HG02852 (cell line): ENCODE measurements at regions not wholly inside any gene's neighbourhood (a gene's known extent, or its start where the extent isn't known, plus 50 kb on each side); places are given as distances from the start of the nearest gene placed in this dataset.

Experiments
- ATAC-seq: cut with Tn5 transposase; IDR thresholded peaks from one replicate; pipeline ENCODE4 v1.9.1; 2021; ENCODE audit warnings: mild to moderate bottlenecking, moderate library complexity; ENCODE audit not compliant: unreplicated experiment

DNA sequence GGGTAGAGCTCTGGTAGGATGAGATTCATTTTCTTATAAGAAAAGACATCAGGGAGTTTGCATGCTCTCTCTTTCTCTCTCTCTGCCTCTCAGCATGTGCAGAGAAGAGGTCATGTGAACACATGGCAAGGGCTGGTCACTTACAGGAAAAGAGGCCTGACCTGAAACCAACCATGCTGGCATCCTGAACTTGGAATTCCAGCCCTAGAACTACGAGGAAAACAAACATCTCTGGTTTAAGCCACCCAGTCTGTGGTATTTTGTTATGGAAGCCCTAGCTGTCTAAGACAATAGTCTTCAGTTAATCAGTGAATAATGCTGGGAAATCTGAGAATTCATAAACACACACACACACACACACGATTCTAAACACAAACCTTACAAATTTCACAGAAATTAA, 1104.2 kb upstream of the LRRN3 start:
- ATAC-seq, result no peak

DNA sequence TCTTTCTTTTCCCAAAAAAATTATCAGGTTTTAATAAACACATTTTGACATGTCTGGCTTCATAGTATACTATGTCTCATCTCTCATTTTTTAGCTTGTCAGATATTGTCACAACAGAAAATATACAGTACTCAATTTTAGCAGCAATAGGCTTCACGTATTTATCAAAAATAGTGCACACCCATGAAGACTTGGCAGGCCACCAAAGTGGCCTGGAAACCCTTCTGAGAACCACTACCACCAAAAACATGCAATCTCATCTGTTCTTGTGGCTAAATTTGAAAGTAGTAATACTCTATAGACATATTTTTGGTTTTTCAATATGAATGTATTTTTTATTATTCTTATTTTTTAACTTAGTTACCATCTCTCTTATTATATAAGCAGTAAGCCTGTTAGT, 1094.5 kb upstream of the LRRN3 start:
- no peak for ATAC-seq

DNA sequence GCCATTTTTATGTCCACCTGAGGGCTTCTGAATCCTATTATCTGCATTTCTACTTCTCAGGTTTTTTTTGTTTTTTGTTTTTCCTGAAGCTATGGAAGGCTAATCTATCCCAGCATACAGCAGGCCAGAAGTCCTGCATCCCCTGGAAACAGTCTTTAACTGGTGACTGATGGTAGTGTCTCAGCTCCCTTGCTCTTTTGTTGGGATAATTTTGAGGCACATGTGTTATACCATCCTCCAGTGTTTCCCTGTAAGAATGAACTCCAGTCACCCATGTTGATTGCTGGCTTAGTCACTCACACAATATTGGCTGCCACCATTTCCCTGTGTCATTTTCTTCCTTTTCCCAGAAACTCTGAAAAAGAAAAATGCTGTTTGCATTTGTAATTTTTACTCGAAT, 1094.0 kb upstream of the LRRN3 start:
- no peak for ATAC-seq

DNA sequence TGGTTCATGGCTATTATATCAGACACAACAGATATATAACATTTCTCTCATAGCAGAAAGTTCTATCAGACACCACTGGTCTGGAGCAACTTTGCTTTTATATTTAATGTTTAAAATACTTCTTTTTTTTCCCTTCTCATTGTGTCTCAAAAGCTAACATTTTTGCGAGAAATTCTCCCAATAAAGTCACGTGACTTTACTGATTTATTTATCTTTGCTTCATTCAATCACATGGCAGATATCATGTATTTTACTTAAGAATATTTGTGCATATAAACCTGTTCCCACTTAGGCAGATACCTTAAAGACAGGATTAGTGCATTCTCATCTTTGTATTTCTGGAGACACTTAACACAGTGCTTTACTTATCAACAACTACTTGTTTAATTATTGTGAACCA, 1093.1 kb upstream of the LRRN3 start:
- ATAC-seq, result no peak

DNA sequence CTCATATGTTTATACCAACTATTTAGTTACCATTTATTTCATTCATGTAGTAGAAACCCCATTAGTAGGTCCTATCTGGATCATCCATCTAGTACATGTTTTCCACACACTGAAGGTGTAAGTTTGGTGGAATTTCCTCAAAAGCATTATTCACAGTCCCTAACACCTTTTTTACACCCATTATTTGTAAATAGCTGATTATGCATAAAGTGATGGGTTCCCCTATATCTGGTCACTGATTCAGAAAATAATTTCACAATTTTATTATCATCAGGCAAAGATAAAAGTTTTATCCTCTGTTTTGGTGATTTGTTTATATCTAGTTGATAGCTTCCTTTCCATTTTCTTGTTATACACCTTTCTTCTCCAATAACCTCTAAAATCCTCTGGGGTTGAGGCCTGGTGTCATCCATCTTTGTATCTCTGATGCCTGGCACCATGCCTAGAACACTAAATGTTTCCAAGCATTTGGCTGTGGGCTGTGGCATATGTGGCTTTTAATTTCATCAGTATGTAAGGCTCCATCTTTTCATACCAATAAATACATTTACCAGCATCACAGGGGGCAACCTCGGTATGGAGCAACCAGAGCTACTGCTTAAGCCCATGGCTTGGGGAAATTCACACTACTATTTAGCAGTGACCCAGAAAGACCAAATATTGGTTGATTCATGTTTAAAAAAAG, 1089.5 kb upstream of the LRRN3 start:
- no peak for ATAC-seq

DNA sequence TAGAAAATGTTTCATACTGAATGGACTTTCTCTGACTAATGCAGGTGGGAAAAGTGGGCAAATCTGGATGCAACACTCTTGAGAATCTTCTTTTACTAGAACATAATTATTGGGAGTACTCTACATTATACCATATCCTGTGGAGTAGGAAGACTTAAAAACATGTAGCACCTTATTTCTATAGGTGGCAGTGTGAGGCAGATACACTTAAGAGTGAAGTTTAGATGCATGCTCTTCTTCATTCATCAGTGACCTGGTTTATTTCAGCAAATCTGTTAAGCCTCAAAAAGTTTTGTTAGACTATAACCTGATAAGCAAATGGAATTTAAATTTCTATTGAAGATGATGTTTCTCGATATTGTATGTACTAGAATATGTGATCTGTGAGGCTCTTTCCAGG, 1087.1 kb upstream of the LRRN3 start:
- ATAC-seq, result no peak

DNA sequence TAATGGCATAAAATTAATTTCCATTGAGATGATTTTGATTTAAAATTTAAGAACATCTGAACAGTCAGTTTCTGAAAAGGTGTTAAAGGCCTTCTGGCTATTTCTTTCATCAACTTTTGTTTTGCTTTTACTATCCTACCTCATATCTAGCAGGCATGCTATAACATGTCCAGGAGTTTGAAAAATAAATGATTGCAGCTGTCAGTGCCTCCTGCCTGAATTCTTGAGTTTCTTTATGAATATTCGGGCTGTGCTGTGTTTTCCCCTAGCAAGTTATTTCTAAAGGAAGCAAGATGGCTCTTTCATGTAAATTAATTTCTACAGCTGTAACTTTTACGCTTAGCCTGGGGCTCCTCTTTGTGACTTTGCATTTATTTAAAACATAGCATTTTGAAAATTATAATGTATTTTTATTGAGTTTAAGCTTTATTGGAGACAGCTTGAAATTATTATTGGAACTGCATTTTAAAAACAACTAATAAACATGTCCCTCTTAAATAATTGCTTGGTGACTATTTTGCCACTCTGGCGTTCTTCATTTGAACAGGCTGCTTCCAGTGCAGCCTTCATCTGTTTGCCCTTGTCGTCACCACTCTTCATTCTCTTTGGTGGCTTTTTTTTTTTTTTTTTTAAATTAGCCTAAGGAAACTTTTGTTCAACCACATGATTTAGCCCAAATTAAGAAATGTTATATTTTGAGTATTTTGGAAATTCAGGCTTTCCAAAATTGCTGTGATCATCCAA, 1083.4 kb upstream of the LRRN3 start:
- ATAC-seq, result peak; percentile 58

DNA sequence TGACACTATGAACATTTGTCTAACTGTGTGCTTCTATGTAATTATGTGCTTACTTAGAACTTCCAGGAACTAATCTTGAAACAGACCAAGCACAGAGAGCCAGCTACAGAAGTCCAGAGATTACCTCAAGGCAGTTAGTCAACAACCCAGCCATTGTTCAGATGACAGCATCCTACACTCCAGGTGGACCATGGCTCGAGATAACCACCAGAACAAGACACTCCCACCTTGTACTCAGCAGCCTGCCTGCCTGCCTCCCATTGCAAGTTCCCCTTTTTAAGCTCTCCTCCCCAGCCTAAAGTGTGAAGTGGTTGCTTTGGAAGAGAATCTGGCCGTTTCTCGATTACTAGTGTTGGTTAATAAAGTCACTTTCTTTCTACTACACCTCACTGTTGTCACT, 1080.6 kb upstream of the LRRN3 start:
- ATAC-seq, result peak; percentile 49

DNA sequence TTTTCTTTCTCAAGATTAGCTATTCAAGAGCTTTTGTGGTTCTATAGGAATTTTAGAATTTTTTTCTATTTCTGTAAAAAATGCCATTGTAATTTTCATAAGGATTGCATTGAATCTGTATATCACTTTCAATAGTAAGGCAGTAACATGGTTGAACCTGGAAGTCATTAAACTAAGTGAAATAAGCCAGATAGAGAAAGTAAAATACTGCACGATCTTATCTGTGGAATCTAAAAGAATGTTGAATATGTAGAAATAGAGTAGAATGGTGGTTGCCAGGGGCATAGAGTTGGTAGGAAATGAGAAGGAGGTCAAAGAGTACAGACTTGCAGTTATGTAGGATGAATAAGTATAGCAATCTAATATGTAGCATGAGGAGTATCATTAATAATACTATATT, 1073.5 kb upstream of the LRRN3 start:
- no peak for ATAC-seq

DNA sequence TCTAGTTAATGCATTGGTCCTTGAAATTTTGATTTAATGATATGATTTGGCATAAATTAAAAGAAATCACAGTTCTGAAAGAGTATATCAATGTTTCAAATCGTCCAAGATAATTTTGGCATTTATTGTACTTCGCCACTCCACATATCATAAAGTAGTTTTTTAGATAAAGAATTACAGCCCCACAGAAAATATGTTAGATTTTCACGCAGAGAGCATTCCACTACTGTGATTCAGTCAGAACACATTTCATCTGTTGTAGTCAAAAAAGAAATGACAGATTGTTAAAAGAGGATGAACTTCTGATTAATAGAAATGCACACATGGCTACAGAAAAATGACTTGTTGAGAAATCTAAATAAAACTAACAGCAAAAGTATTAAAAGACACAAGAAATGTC, 1063.5 kb upstream of the LRRN3 start:
- ATAC-seq, result no peak

DNA sequence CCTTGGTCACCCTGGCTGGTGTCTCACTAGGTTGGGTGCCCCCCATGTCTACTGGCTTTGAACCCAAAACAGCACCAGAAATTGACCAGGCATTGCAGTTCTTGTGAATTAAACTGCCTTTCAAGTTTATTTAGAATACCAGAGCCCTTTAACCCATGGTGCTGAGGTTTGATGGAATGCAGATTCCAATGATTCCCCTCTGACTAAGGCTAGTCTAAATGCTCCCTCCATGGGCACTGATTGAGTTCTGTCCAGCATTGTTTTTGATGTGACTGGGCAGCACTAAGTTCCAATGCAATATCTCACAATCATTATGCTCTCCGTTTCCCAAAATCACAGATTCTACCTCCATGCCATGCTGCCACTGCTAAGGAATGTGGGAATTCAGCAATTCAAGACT, 1047.4 kb upstream of the LRRN3 start:
- no peak for ATAC-seq

DNA sequence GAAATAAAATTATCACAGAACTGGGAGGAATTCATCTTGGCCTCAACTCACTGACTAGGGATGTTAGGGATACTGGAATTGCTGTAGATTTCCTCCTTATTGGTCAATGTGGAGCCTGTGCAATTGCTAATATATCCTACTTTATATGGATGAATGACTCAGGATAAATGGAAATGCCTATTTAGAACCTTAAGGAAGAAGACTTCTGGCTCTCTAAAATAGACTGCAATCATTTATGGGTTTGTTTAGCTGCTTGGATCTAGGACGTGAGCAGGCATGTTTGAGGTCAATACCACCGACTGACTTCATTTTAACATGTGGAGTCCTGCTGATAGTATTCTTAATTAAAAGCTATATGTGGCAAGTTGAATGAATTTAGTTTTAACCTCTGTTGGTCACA, 1040.1 kb upstream of the LRRN3 start:
- ATAC-seq, result no peak

DNA sequence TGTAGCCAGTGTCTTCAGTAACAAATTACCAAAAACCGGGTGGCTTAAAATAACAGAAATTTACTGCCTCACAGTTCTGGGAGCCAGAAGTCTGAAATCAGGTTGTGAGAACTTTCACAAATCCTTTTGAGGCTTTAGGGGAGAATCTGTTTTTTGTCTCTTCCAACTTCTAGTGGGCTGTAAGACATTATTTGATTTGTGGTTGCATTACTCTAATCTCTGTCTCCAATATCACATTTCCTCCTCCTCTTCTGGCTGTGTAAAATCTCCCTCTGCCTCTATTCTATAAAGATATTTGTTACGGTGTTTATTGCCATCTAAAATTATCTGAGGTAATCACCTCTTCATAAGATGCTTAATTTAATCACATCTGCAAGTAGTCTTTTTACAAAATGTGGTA, 1039.6 kb upstream of the LRRN3 start:
- ATAC-seq, result no peak

DNA sequence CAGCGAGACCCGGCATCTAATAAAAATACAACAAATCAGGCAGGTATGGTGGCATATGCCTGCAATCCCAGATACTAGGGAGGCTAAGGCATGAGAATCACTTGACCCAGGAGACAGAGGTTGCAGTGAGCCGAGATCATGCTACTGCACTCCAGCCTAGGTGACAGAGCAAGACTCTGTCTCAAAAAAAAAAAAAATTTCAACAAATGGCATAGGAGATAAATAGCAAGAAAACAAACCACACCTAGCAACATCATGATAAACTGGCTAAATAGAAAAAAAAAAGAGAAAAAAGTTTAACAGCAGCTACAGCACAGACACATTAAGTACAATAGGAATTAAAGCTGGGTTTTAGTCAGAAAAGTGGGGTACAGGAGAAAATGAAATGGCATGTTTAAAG, 1034.6 kb upstream of the LRRN3 start:
- ATAC-seq, result no peak

DNA sequence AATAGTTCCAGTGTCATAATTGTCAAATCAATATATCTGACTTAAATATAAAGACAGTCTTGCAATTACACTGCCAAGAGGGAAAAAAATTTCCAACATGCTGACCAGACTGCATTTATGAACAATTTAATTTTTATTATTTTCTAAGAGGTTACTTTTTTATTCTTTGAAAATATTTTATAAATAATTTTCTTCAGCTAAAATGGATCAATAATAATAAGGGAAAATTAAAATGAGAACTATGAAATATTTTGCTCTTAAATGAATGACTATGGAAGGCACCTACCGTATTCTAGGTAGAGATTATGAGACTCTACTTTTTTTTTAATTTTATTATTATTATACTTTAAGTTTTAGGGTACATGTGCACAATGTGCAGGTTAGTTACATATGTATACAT, 1032.5 kb upstream of the LRRN3 start:
- ATAC-seq, result no peak

DNA sequence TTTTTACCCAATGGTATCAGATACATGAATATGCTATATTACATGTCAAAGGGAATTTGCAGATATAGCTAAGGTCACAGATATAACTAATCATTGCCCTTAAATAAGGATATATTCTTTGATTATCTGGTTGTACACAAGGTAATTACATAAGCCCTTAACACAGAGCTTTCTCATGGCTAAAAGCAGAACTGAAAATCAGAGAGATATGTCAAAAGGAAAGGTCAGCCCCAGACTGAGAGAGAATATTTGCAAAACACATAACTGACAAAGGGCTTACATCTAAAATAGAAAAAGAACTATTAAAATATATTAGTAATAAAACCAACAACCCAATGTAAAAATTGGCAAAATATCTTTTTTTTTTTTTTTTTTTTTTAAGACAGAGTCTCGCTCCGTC, 1029.5 kb upstream of the LRRN3 start:
- peak; percentile 95 for ATAC-seq

DNA sequence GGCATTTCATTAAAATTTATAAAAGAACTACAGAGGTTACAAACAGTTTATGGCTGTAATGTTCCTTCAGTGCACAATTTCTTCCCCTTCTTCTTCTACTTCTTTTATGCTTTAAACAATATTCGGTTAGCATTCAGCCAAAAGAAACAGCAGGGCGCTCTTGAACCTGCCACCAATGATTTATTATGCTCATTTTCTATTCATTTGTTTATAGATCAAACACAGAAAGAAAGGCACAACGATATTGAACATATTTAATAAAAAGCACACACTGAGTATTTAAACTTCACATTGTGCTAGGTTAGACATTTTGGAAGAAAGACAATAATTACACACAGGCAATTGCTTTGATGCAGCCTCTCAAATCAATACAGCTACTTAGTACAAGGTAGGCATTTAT, 1025.8 kb upstream of the LRRN3 start:
- ATAC-seq, result no peak

DNA sequence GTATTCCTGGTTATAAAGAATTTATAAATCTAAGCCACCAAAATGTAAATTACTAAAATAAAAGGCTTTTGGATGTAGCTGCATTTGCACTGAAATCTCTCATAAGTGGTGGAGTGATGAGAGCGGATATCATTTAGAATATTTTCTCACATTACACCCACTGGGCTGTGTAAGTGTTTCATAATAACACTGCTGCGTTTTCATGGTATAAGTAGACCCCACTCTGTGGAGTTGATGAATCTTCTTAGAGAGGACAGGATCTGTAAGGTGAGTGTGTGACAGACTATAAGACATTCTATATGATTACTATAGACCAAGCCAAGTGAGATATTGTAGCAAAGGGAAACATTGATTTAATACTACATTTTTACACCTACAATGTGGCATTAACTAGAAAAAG, 1024.1 kb upstream of the LRRN3 start:
- no peak for ATAC-seq

DNA sequence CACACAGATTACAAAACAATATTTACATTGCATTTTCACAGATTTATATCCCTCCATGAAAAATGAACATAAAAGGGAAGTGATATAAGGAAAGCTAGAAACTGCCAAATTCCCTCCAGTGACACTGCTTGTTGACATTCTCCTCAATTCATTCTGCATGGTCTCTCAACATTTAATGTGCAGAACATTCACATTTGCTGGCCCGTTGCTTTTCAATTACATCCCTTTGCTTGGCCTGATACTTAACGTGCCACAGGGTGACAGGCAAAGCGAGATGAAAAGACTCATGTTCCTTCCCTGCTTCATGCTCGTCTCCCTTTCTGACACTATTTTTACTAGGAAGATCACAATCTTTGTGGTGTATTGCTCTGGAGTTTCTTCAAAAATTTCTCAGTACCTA, 1019.7 kb upstream of the LRRN3 start:
- no peak for ATAC-seq

DNA sequence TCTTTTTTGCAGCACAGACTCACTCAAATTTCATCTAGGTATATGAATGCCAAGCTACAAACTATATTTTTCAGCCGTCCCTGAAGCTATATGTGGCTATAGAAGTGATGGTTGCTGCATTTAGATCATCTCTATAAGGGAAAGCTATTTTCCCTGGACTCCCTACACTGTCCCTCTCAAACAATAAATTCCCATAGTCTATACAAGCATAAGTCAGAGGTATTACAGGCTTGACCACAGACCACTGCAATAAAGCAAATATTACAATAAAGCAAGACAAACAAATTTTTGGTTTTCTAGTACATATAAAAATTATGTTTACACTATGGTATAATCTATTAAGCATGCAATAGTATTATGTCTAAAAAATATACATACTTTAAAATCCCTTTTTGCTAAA, 1015.5 kb upstream of the LRRN3 start:
- no peak for ATAC-seq

DNA sequence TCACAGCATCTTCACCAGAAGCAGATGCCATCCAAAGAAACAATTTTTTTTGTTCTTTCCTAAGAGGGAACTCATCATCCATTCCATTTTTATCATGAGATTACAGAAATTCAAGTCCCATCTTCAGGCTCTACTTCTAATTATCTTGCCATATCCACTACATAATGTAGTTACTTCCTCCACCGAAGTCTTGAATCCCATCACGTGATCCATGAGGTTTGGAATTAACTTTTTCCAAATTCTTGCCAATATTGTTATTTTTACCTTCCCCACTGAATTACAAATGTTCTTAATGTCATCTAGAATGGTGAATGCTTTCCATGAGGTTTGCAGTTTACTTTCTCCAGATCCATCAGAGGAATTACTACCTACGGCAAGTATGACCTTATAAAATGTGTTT, 1014.7 kb upstream of the LRRN3 start:
- no peak for ATAC-seq

DNA sequence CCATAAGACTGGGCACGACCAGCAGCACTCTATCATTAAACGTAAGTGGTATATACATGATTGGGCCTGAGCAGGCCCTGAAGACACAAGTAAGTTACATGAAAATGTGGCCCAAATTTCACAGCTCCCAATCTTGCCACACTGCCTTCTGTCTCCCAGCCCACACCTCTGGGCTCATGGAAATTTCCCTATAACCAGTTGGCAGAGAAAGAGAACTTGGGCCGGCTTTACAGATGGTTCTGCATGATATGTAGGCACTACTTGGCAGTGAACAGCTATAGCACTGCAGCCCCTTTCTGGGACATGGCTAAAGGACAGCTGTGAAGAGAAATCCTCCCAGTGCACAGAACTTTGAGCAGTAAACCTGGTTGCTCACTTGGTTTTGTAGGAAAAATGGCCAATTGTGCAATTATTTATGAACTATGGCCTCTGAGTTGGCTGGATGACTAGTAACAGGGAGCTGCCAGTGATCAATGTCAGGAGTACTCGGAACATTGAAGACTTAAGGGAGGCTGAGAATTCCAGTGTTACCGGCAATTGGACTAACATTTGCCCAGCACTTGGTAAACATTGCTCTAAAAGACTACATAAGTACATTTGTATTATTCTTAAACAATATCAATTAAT, 1006.6 kb upstream of the LRRN3 start:
- no peak for ATAC-seq
